Mesenchymal stem cell (in vitro differentiated cells and primary cell): ENCODE measurements at regions not wholly inside any gene's neighbourhood (a gene's known extent, or its start where the extent isn't known, plus 50 kb on each side); places are given as distances from the start of the nearest gene placed in this dataset.

Source experiments
- DNase-seq: peaks from one replicate; pipeline ENCODE4 v3.0.0-alpha.2; 2013
- H2AFZ ChIP-seq: one replicate; pipeline ENCODE4 v1.6.1; 2013; ENCODE audit warnings: low read depth, mild to moderate bottlenecking, control low read depth, inconsistent platforms, low read length, moderate library complexity
- H2AK5ac ChIP-seq: 2 replicates; pipeline ENCODE4 v1.6.1; 2013; ENCODE audit warnings: low read length, moderate library complexity, mild to moderate bottlenecking, inconsistent platforms; ENCODE audit not compliant: severe bottlenecking
- H2BK120ac ChIP-seq: one replicate; pipeline ENCODE4 v1.6.1; 2013; ENCODE audit warnings: low read depth, mild to moderate bottlenecking, inconsistent platforms, low read length, moderate library complexity
- H2BK12ac ChIP-seq, 2 experiments: one replicate each; pipeline ENCODE4 v1.6.1; 2013; ENCODE audit warnings: inconsistent platforms in 2 of 2, low read length in 2 of 2, mild to moderate bottlenecking in 2 of 2, moderate library complexity in 2 of 2, control low read depth in 1 of 2
- H2BK15ac ChIP-seq: one replicate; pipeline ENCODE4 v1.6.1; 2013; ENCODE audit warnings: mild to moderate bottlenecking, low read depth, inconsistent platforms; ENCODE audit not compliant: poor library complexity, severe bottlenecking
- H2BK5ac ChIP-seq: 2 replicates; pipeline ENCODE4 v1.6.1; 2013; ENCODE audit warnings: low read depth, mild to moderate bottlenecking, low read length, control low read depth, inconsistent platforms; ENCODE audit not compliant: poor library complexity, severe bottlenecking
- H3K14ac ChIP-seq, 2 experiments: one replicate each; pipeline ENCODE4 v1.6.1; 2013; ENCODE audit warnings: inconsistent platforms in 2 of 2, low read length in 2 of 2, control low read depth in 1 of 2, mild to moderate bottlenecking in 1 of 2, moderate library complexity in 1 of 2
- H3K18ac ChIP-seq, 2 experiments: one replicate each; pipeline ENCODE4 v1.6.1; 2013; ENCODE audit warnings: inconsistent platforms in 2 of 2, low read length in 2 of 2, control low read depth in 1 of 2, low read depth in 1 of 2, mild to moderate bottlenecking in 1 of 2
- H3K23ac ChIP-seq, 2 experiments: one replicate each; pipeline ENCODE4 v1.6.1; 2013; ENCODE audit warnings: inconsistent platforms in 2 of 2, low read length in 2 of 2, mild to moderate bottlenecking in 2 of 2, moderate library complexity in 2 of 2, control low read depth in 1 of 2
- H3K27ac ChIP-seq: 2 replicates; pipeline ENCODE4 v1.5.1; 2013; ENCODE audit warnings: mild to moderate bottlenecking, moderate library complexity, low read length, control low read depth, inconsistent platforms; ENCODE audit not compliant: poor library complexity, severe bottlenecking
- H3K27me3 ChIP-seq, 2 experiments: 2 replicates each; pipeline versions ENCODE4 v1.6.1 to v1.7.0; 2013; ENCODE audit warnings: low read length in 2 of 2, mild to moderate bottlenecking in 2 of 2, moderate library complexity in 2 of 2, control low read depth in 1 of 2, inconsistent platforms in 1 of 2; ENCODE audit not compliant: control insufficient read depth in 1 of 2, insufficient read depth in 1 of 2
- H3K36me3 ChIP-seq, 2 experiments: 2 replicates each; pipeline versions ENCODE4 v1.6.1 to v1.7.0; 2013; ENCODE audit warnings: low read length in 2 of 2, control low read depth in 1 of 2, inconsistent platforms in 1 of 2, low read depth in 1 of 2, mild to moderate bottlenecking in 1 of 2; ENCODE audit not compliant: insufficient read depth in 2 of 2, control insufficient read depth in 1 of 2
- H3K4ac ChIP-seq, 2 experiments: one replicate each; pipeline ENCODE4 v1.6.1; 2013; ENCODE audit warnings: inconsistent platforms in 2 of 2, low read length in 2 of 2, mild to moderate bottlenecking in 2 of 2, moderate library complexity in 2 of 2, control low read depth in 1 of 2, low read depth in 1 of 2
- H3K4me1 ChIP-seq: 2 replicates; pipeline ENCODE4 v1.6.1; 2013; ENCODE audit warnings: low read depth, low read length, control low read depth; ENCODE audit not compliant: control insufficient read depth, insufficient read depth
- H3K4me2 ChIP-seq: 2 replicates; pipeline ENCODE4 v1.6.1; 2013; ENCODE audit warnings: low read length, mild to moderate bottlenecking, inconsistent platforms; ENCODE audit not compliant: poor library complexity, severe bottlenecking
- H3K4me3 ChIP-seq, 2 experiments: 2 replicates each; pipeline versions ENCODE4 v1.5.1 to v1.7.0; 2013; ENCODE audit warnings: low read length in 2 of 2, mild to moderate bottlenecking in 2 of 2, control low read depth in 1 of 2, low read depth in 1 of 2; ENCODE audit not compliant: insufficient read depth in 1 of 2
- H3K79me1 ChIP-seq: replicated peaks from 2 replicates; pipeline ENCODE4 v1.6.1; 2013; ENCODE audit warnings: mild to moderate bottlenecking, control low read depth, low read length, inconsistent platforms; ENCODE audit not compliant: poor library complexity, severe bottlenecking
- H3K9ac ChIP-seq: 2 replicates; pipeline ENCODE4 v1.7.0; 2013; ENCODE audit warnings: mild to moderate bottlenecking, low read length, moderate library complexity
- H3K9me3 ChIP-seq: 2 replicates; pipeline ENCODE4 v1.7.0; 2013; ENCODE audit warnings: mild to moderate bottlenecking, low read length; ENCODE audit not compliant: control insufficient read depth
- H4K8ac ChIP-seq: one replicate; pipeline ENCODE4 v1.6.1; 2013; ENCODE audit warnings: inconsistent platforms, mild to moderate bottlenecking, low read length, moderate library complexity
- H4K91ac ChIP-seq: one replicate; pipeline ENCODE4 v1.6.1; 2013; ENCODE audit warnings: mild to moderate bottlenecking, low read length, inconsistent platforms
- WGBS: methylation state at CpG from one replicate; pipeline ENCODE4 v1.1.7; 2013; ENCODE audit warnings: mixed read lengths; 5-methylcytosine and 5-hydroxymethylcytosine counted together

DNA sequence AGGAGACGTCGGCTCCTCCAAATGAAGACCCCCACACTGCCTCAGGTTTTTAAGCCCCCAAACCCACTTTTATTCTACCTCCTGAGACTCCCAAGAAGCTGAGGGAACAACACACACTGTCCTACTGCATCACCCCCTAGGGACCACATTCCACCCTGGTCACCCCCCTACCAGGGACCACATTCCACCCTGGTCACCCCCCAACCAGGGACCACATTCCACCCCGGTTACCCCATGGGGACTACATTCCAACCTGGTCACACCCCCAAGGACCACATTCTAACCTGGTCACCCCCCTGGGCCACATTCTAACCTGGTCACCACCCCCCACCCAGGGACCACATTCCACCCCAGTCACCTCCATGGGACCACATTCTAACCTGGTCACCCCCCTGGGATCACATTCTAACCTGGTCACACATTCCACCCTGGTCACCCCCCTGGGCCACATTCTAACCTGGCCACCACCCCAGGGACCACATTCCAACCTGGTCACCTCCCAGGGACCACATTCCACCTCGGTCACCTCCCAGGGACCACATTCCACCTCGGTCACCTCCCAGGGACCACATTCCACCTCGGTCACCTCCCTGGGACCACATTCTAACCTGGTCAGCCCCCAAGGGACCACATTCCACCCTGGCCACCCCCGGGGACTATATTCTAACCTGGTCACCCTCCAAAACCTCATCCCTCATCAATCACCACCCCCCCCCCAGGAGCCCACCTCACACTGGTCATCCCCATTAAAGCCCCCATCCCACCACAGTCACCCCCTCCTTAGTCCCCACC, 587.6 kb downstream of the NPHP4 start:
- Histone ChIP-seq H2AFZ (no peak overlapping the region), H3K79me1 (no peaks in the 10 kb centered on the region), H2AK5ac (no peak overlapping the region), H3K27me3 (no peaks in the 10 kb centered on the region), H2BK15ac (no peak overlapping the region), H2BK120ac (no peak overlapping the region), H2BK5ac (no peak overlapping the region), H3K9me3 (no peaks in the 10 kb centered on the region), H3K4me3 (no peak overlapping the region), H3K27ac (no peak overlapping the region), H3K4me1 (no peaks in the 10 kb centered on the region), H3K18ac (no peak overlapping the region), H2BK12ac (no peak overlapping the region), H3K14ac (no peak overlapping the region), H3K36me3 (no peaks in the 10 kb centered on the region), H4K8ac (no peak overlapping the region), H4K91ac (no peak overlapping the region), H3K4ac (no peak overlapping the region), H3K23ac (no peak overlapping the region), H3K9ac (no peak overlapping the region), H3K4me2 (no peak overlapping the region)
- 68% methylated on average over 7 of the region's 7 CpGs for WGBS
- no peak for DNase-seq

DNA sequence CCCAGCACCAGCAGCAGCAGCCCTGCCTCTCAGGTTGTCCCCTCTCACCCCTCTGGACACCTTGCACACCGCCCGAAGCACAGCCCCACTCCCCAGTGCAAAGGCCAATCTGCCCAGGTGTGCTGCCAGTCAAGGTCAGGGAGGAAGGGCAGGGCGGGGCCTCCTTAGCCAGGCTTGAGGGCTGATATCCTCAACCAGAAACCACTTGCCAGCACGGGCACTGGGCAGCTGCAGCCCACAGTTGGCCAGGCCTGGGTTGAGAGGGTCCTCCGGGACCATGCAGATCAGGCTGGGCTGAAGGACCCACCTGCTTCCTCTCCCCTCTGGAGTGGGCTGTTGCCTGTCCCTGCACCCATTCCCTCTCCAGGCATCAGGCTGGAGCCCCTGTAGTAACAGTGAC, 588.3 kb downstream of the NPHP4 start:
- H3K14ac ChIP-seq: no peak overlapping the region
- no peaks in the 10 kb centered on the region for H3K9me3 ChIP-seq
- H4K8ac ChIP-seq: no peak overlapping the region
- H3K36me3 ChIP-seq: no peaks in the 10 kb centered on the region
- H2BK120ac ChIP-seq: no peak overlapping the region
- no peaks in the 10 kb centered on the region for H3K27me3 ChIP-seq
- no peak overlapping the region for H3K4me3 ChIP-seq
- H2AFZ ChIP-seq: no peak overlapping the region
- no peaks in the 10 kb centered on the region for H3K79me1 ChIP-seq
- H3K18ac ChIP-seq: no peak overlapping the region
- no peak overlapping the region for H3K27ac ChIP-seq
- H3K4ac ChIP-seq: no peak overlapping the region
- H4K91ac ChIP-seq: no peak overlapping the region
- H3K4me1 ChIP-seq: no peaks in the 10 kb centered on the region
- H3K4me2 ChIP-seq: no peak overlapping the region
- no peak overlapping the region for H2BK12ac ChIP-seq
- no peak overlapping the region for H2BK5ac ChIP-seq
- no peak overlapping the region for H2AK5ac ChIP-seq
- DNase-seq: no peak
- H3K9ac ChIP-seq: no peak overlapping the region
- H2BK15ac ChIP-seq: no peak overlapping the region
- H3K23ac ChIP-seq: no peak overlapping the region
- WGBS: 74% methylated on average over 5 of the region's 5 CpGs

DNA sequence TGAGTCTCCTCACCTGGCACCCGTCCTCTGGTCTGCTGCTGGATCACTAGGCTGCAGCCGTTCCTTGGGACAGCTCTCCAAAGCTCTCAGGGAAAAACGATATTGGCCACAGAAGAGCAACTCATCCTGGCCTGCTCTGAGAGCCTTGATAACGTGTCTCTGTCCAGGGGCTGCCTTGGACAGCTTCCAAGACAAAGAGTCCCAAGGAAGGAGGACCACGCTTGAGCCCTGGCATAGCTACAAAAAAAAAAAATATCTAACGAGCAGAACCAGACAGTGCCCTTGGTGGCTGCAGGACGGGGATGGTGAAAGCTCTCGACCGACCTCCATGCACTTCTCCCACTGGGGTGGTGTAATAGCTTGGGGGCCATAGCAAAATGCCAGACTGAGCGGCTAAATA, 589.6 kb downstream of the NPHP4 start:
- H2AFZ ChIP-seq: no peak overlapping the region
- no peak overlapping the region for H2AK5ac ChIP-seq
- H3K27ac ChIP-seq: no peak overlapping the region
- no peak overlapping the region for H2BK5ac ChIP-seq
- H4K8ac ChIP-seq: no peak overlapping the region
- no peak for DNase-seq
- no peak overlapping the region for H3K14ac ChIP-seq
- H3K36me3 ChIP-seq: no peaks in the 10 kb centered on the region
- H3K27me3 ChIP-seq: no peaks in the 10 kb centered on the region
- no peaks in the 10 kb centered on the region for H3K9me3 ChIP-seq
- no peak overlapping the region for H3K4me2 ChIP-seq
- H3K9ac ChIP-seq: no peak overlapping the region
- no peak overlapping the region for H3K4ac ChIP-seq
- H2BK120ac ChIP-seq: no peak overlapping the region
- 76% methylated on average over 10 of the region's 10 CpGs for WGBS
- H3K23ac ChIP-seq: no peak overlapping the region
- no peak overlapping the region for H3K4me3 ChIP-seq
- no peak overlapping the region for H2BK12ac ChIP-seq
- H4K91ac ChIP-seq: no peak overlapping the region
- no peak overlapping the region for H3K18ac ChIP-seq
- no peaks in the 10 kb centered on the region for H3K79me1 ChIP-seq
- no peaks in the 10 kb centered on the region for H3K4me1 ChIP-seq
- no peak overlapping the region for H2BK15ac ChIP-seq

DNA sequence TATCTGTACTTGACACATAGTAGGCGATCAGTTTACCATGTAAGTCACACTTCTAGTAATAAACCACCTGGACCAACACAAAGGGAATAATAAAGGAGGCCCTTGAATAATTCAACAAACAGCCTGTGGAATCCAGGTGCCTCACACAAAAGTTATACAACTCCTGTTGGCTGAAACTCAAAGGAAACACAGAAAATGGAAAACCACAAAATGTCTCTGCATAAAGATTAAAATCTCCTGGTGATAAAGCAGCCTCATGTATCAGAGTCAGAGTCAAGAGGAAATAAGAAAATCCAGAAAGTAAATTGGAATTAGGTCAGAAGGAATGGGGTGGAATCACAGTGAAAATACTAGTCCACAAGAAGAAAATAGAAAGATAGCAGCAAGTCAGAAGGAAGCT, 592.5 kb downstream of the NPHP4 start:
- Histone ChIP-seq H4K91ac (no peak overlapping the region), H3K18ac (no peak overlapping the region), H3K14ac (no peak overlapping the region), H3K9me3 (no peaks in the 10 kb centered on the region), H2BK5ac (no peak overlapping the region), H2BK120ac (no peak overlapping the region), H3K9ac (no peak overlapping the region), H3K4me1 (no peaks in the 10 kb centered on the region), H3K27me3 (no peaks in the 10 kb centered on the region), H3K4me2 (no peak overlapping the region), H3K27ac (no peak overlapping the region), H3K4ac (no peak overlapping the region), H2BK15ac (no peak overlapping the region), H3K36me3 (no peaks in the 10 kb centered on the region), H3K79me1 (no peaks in the 10 kb centered on the region), H3K4me3 (no peak overlapping the region), H4K8ac (no peak overlapping the region), H3K23ac (no peak overlapping the region), H2BK12ac (no peak overlapping the region), H2AFZ (no peak overlapping the region), H2AK5ac (no peak overlapping the region)
- 81% methylated on average over 1 of the region's 1 CpG for WGBS
- DNase-seq: no peak
